HG03108 (cell line): ENCODE measurements at regions not wholly inside any gene's neighbourhood (a gene's known extent, or its start where the extent isn't known, plus 50 kb on each side); places are given as distances from the start of the nearest gene placed in this dataset.
"Not testable (repeated sequence)": the region's sequence is repeated elsewhere in the genome, so short reads cannot be mapped to it uniquely, and the experiment has no call there.

Experiments used
- ATAC-seq: cut with Tn5 transposase; IDR thresholded peaks from one replicate; pipeline ENCODE4 v1.9.1; 2021; ENCODE audit warnings: moderate library complexity; ENCODE audit not compliant: unreplicated experiment

GRCh38 chr13:76829572-76830327 lies 56.5 kb downstream of the KCTD12 start:
- no peak for ATAC-seq

GRCh38 chr13:76828316-76828741 lies 57.9 kb downstream of the KCTD12 start:
- ATAC-seq = no peak

- no peak for ATAC-seq
These were observed 59.7 kb downstream of the KCTD12 start for GRCh38 chr13:76826527-76826926.

DNA sequence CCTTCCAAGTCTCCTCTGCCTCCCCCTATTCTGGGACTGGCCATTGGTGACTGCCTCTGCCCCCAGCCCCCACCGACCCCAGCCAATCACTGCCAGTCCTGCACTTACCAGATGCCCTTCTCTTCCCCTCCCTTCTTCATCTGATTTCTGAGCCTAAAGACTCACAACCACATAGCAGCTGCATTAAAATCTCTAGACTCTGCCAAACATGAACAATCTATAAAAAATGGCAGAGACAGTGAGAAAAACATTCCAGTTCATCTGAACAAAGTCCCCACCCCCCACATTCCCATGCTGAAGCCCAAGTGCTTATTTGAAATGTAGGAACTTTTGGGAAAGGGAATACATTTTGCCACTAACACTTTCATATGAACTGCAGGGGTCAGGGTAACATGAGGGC lies 60.8 kb downstream of the KCTD12 start:
- ATAC-seq = no peak

GRCh38 chr13:76823969-76824368 lies 62.2 kb downstream of the KCTD12 start:
- no peak for ATAC-seq

GRCh38 chr13:76822698-76823267 lies 63.4 kb downstream of the KCTD12 start:
- ATAC-seq = peak; percentile 42

DNA sequence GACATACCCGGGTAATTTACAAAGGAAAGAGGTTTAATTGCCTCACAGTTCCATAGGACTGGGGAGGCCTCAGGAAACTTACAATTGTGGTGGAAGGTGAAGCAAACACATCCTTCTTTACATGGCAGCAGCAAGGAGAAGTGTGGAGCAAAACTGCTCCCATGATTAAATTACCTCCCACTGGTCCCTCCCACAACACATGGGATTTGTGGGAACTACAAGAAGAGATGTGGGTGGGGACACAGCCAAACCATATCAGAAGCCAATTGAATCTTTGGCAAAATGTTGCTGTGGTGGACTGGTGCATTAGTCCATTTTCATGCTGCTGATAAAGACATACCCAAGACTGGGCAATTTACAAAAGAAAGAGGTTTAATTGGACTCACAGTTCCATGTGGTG lies 65.0 kb downstream of the KCTD12 start:
- not testable (repeated sequence) for ATAC-seq

DNA sequence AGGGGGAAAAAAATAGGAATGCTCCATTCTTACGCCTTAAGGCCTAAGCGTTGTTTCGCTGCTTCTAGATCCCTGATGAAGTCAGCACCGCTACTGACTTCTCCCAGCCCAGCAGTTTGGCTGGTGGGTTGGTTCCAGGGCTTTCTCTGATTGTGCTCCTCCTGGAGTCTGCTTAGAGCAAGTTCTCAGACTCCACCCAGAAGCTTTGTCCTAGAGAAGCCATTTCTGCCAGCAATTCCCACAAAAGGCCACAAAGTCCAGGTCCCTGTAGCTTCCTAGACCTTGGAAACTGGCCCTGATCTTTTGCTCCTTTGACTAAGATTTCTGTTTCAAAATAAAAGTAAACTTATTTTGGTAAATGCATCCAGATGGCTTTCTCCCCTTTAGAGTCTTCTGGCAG lies 65.4 kb downstream of the KCTD12 start:
- no peak for ATAC-seq

- ATAC-seq = no peak
These were observed 69.8 kb downstream of the KCTD12 start for GRCh38 chr13:76816394-76816793.

GRCh38 chr13:76815344-76815743 lies 70.9 kb downstream of the KCTD12 start:
- ATAC-seq = no peak

- ATAC-seq = no peak
These were observed 72.3 kb downstream of the KCTD12 start for GRCh38 chr13:76813891-76814290.

DNA sequence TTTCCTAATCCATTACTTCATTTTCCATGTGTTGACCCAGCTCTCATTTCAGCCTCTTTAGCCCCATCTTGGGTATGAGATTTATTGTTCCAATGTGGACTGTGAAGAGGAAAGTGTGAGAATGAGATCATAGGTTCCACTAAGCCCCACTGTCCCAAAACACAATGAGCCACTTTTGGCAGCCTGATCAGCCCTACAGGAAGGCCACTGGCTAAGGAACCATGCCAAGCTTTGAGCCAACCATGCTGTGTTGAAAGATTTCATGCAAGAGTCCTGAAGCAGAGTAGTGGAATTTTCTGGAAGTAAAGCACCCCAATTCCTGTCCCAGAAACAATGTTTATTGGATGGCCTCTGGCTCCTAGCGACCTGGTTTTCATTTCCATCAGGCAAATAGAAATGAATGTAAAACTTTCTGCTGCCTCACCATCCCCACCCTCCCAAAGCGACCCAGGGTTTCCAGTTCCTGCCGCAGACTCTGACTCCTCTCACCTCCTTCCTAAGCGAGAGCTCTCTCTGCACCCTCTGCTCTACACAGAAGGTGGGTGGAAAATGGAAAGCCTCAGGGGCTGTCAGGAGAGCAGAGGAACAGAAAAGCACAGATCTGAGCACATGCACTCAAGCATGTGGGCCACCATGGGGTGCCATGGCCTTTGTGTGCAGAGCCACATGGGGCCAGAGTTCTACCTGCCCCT lies 73.1 kb downstream of the KCTD12 start:
- ATAC-seq = no peak

DNA sequence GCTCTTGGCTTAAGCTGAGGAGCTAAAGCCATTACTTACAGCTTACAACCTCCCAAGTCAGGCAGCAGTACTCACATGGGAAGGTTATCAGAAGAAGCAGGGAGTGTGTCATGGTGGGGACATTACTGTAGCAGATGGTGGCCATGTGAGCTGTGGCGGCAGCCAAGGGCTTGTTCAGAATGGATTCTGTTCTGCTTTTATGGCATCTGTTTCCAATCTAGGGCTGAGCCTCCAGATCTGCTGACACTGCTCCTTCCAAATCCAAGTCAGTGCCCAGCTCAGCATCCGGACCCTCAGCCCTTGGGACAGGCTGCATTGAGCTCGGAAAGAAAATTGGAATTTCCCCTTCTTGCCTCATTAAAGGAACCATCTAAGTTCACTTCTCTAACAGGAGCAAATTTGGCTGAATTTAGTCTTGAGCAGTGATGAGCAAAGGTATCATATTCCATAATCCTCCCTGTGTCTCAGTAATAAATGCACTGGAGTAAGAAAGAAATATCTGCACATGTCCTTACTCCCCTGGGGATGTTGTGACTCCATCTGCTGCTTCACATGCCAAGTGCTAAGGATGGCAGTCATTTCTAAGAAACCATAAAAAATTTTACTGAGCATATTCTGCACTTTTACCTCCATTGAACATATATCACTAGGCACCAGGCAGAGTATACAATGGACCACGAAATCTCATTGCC lies 73.9 kb downstream of the KCTD12 start:
- no peak for ATAC-seq

DNA sequence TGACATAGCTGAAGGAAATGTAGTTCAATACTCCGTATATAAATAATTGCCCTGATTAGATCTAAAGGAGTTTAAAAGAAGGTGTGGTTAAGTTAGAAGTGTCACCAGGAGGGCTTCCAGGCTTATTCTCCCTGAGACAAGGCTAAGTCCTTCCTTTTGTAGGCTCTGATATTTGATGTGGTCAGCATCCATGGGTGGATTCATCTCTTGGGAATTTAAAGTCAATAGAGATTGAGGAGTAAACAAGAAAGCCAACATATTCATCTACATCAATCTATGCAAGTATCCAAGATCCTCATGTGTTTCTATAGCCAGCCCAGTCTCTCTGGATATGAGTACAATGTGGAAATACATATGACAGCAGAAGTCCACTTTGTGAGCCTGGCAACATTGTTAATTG lies 76.8 kb downstream of the KCTD12 start:
- no peak for ATAC-seq

- ATAC-seq = no peak
These were observed 77.3 kb downstream of the KCTD12 start for GRCh38 chr13:76808927-76809326.

DNA sequence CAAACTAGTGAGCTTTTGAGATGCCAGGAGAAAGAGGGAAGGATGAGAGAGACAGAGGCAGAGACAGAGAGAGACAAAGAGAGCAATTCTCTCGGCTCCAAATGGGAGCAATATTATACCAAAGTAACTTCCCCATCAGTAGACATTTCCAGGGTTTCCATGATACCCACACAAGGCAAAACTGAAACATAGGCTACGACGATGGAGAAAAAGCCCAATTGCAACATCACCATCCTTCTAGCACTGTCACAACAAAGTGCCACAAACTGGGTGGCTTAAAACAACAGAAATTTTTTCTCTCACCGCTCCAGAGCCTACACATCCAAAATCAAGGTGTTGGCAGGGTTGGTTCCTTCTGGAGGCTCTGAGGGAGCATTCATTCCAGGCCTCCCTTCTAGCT lies 81.4 kb downstream of the KCTD12 start:
- no peak for ATAC-seq

DNA sequence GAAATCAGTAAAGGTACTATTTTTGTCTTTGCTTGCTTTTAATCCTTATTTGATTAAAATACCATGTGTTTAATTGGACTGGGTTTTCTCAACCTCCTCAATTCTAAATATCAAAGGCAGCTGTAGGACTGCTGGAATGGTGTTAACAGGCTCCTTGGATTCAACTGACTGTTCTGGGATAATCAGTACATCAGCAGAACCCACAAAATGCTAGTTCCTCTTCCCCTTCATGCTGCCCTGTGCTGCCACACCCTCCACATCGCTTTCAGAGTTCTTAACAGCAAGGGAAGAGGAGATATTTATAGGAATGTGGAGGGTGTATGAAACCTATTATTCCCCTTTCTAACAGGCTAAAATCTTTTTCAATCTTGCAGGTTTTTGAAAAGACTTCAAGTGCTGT lies 82.4 kb downstream of the KCTD12 start:
- ATAC-seq = no peak

DNA sequence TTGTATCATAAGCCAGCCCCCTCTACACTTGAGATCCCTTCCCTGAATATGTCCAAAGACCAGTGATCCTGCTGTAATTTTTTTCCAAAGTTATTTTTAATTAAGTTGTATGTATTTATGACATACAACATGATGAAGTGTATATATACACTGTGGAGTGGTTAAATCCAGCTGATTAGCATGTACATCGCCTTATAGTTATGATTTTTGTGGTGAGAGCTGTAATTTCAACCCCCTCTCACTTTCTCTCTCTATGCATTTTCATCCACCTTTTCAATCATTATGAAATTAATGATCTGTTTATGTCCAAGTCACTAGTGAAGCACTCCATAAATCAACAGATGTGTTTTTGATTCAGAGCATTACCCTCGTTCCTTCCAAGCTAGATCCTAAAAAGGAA lies 85.3 kb downstream of the KCTD12 start:
- ATAC-seq = no peak

GRCh38 chr13:76799696-76800095 lies 86.5 kb downstream of the KCTD12 start:
- no peak for ATAC-seq

- no peak for ATAC-seq
These were observed 88.2 kb downstream of the KCTD12 start for GRCh38 chr13:76798037-76798436.

GRCh38 chr13:76797361-76797760 lies 88.8 kb downstream of the KCTD12 start:
- ATAC-seq = no peak

DNA sequence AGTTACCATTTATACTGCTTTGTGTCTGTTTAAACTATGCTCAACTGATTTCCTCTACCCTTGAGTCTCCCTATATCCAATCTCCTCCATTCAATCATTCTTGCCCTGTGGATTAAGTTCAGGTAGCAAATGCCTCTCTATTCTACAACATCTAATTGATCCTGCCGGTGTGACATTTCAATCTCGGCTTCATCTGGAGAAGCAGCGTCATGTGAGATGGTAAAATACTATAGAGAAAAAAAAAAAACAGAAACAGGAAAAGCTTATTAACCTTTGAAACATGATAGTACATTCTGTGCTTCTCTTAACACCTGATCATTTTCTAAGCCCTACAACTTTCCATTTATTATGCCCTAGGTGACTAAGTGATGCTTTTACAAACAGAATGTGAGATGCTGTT lies 89.4 kb downstream of the KCTD12 start:
- no peak for ATAC-seq
